Activated naive CD4-positive, alpha-beta T cell treated with anti-CD3 and anti-CD28 coated beads, Interleukin-2, amount 50 U/mL, for 72 hours (primary cell): ENCODE measurements at regions not wholly inside any gene's neighbourhood (a gene's known extent, or its start where the extent isn't known, plus 50 kb on each side); places are given as distances from the start of the nearest gene placed in this dataset.

ENCODE experiments used
- ATAC-seq, 2 donors: fragments of 150-1000 bp; cut with Tn5 transposase; 2 replicates each; pipeline ENCODE4 v1.10.0; 2021; ENCODE audit warnings: mild to moderate bottlenecking in 2 of 2, moderate library complexity in 2 of 2
- DNase-seq, 2 donors: peaks; one replicate each; pipeline ENCODE4 v3.0.0; 2021 to 2022; ENCODE audit warnings: low spot score in 2 of 2
- H3K27ac Mint-ChIP-seq, 2 donors: one replicate each; pipeline ENCODE4 v1.8.0; 2022; ENCODE audit warnings: mild to moderate bottlenecking in 2 of 2, mixed read lengths in 2 of 2
- H3K36me3 Mint-ChIP-seq, 2 donors: one replicate each; pipeline ENCODE4 v1.8.0; 2022; ENCODE audit warnings: mixed read lengths in 2 of 2
- H3K9me3 Mint-ChIP-seq, 2 donors: one replicate each; pipeline ENCODE4 v1.8.0; 2022; ENCODE audit warnings: mixed read lengths in 2 of 2

- H3K9me3 Mint-ChIP-seq = no peaks in the 10 kb centered on the region
- ATAC-seq = no peak
- no peaks in the 10 kb centered on the region for H3K36me3 Mint-ChIP-seq
- no peak overlapping the region for H3K27ac Mint-ChIP-seq
- DNase-seq = no peak
Observed at GRCh38 chr15:91548549-91548948, 305.0 kb upstream of the SLCO3A1 start.

GRCh38 chr15:91549581-91549980, 303.9 kb upstream of the SLCO3A1 start:
- H3K36me3 Mint-ChIP-seq = no peaks in the 10 kb centered on the region
- H3K9me3 Mint-ChIP-seq = no peaks in the 10 kb centered on the region
- H3K27ac Mint-ChIP-seq = no peak overlapping the region
- DNase-seq (no peak), ATAC-seq (no peak)

- DNase-seq (no peak), ATAC-seq (no peak)
- no peaks in the 10 kb centered on the region for H3K36me3 Mint-ChIP-seq
- no peak overlapping the region for H3K27ac Mint-ChIP-seq
- H3K9me3 Mint-ChIP-seq = peaks cover 2% of the 10 kb centered on the region in 2 donors
Observed at GRCh38 chr15:91552555-91552954, 301.0 kb upstream of the SLCO3A1 start.

GRCh38 chr15:91553196-91553854, 300.2 kb upstream of the SLCO3A1 start:
- no peaks in the 10 kb centered on the region for H3K36me3 Mint-ChIP-seq
- H3K27ac Mint-ChIP-seq = no peak overlapping the region
- H3K9me3 Mint-ChIP-seq = peaks cover 4 to 5% of the 10 kb centered on the region in 2 donors
- DNase-seq (no peak), ATAC-seq (no peak)

GRCh38 chr15:91555312-91555711, 298.2 kb upstream of the SLCO3A1 start:
- DNase-seq (no peak), ATAC-seq (no peak)
- Mint-ChIP-seq H3K27ac (no peak overlapping the region), H3K36me3 (no peaks in the 10 kb centered on the region), H3K9me3 (peaks cover 4 to 5% of the 10 kb centered on the region in 2 donors)

GRCh38 chr15:91556926-91557325, 296.6 kb upstream of the SLCO3A1 start:
- ATAC-seq (no peak), DNase-seq (no peak)
- H3K9me3 Mint-ChIP-seq = peaks cover 4 to 5% of the 10 kb centered on the region in 2 donors
- H3K27ac Mint-ChIP-seq = no peak overlapping the region
- no peaks in the 10 kb centered on the region for H3K36me3 Mint-ChIP-seq

- H3K9me3 Mint-ChIP-seq = peaks cover 4 to 5% of the 10 kb centered on the region in 2 donors
- H3K36me3 Mint-ChIP-seq = no peaks in the 10 kb centered on the region
- DNase-seq (no peak), ATAC-seq (no peak)
- H3K27ac Mint-ChIP-seq = no peak overlapping the region
Observed at GRCh38 chr15:91559066-91559465, 294.4 kb upstream of the SLCO3A1 start.

GRCh38 chr15:91561371-91562100, 292.0 kb upstream of the SLCO3A1 start:
- H3K36me3 Mint-ChIP-seq = no peaks in the 10 kb centered on the region
- peaks cover 4 to 5% of the 10 kb centered on the region in 2 donors for H3K9me3 Mint-ChIP-seq
- DNase-seq (no peak), ATAC-seq (peak in 1 of 2 donors; percentile 46)
- H3K27ac Mint-ChIP-seq = no peak overlapping the region

- Mint-ChIP-seq H3K9me3 (peaks cover under 1 to 2% of the 10 kb centered on the region in 2 donors), H3K27ac (no peak overlapping the region), H3K36me3 (no peaks in the 10 kb centered on the region)
- ATAC-seq = no peak
- DNase-seq = no peak
Observed at GRCh38 chr15:91562698-91563097, 290.8 kb upstream of the SLCO3A1 start.

- no peaks in the 10 kb centered on the region for H3K9me3 Mint-ChIP-seq
- ATAC-seq = no peak
- H3K27ac Mint-ChIP-seq = no peak overlapping the region
- no peaks in the 10 kb centered on the region for H3K36me3 Mint-ChIP-seq
- no peak for DNase-seq
Observed at GRCh38 chr15:91564631-91565030, 288.9 kb upstream of the SLCO3A1 start.

GRCh38 chr15:91566141-91566540, 287.4 kb upstream of the SLCO3A1 start:
- DNase-seq (no peak), ATAC-seq (no peak)
- no peaks in the 10 kb centered on the region for H3K9me3 Mint-ChIP-seq
- H3K36me3 Mint-ChIP-seq = no peaks in the 10 kb centered on the region
- no peak overlapping the region for H3K27ac Mint-ChIP-seq

GRCh38 chr15:91568036-91568435, 285.5 kb upstream of the SLCO3A1 start:
- no peak for DNase-seq
- no peaks in the 10 kb centered on the region for H3K9me3 Mint-ChIP-seq
- no peak for ATAC-seq
- no peak overlapping the region for H3K27ac Mint-ChIP-seq
- H3K36me3 Mint-ChIP-seq = no peaks in the 10 kb centered on the region

GRCh38 chr15:91572110-91572509, 281.4 kb upstream of the SLCO3A1 start:
- H3K36me3 Mint-ChIP-seq = no peaks in the 10 kb centered on the region
- no peak for DNase-seq
- no peaks in the 10 kb centered on the region for H3K9me3 Mint-ChIP-seq
- H3K27ac Mint-ChIP-seq = peak overlapping the region in 1 of 2 donors; percentile 47
- ATAC-seq = no peak

GRCh38 chr15:91576096-91576495, 277.4 kb upstream of the SLCO3A1 start:
- H3K9me3 Mint-ChIP-seq = no peaks in the 10 kb centered on the region
- ATAC-seq (no peak), DNase-seq (no peak)
- H3K27ac Mint-ChIP-seq = no peak overlapping the region
- no peaks in the 10 kb centered on the region for H3K36me3 Mint-ChIP-seq

- ATAC-seq (no peak), DNase-seq (no peak)
- peaks cover 5 to 9% of the 10 kb centered on the region in 2 donors for H3K9me3 Mint-ChIP-seq
- peaks cover 0 to 3% of the 10 kb centered on the region in 2 donors for H3K36me3 Mint-ChIP-seq
- H3K27ac Mint-ChIP-seq = no peak overlapping the region
Observed at GRCh38 chr15:91578511-91578910, 275.0 kb upstream of the SLCO3A1 start.

- DNase-seq = no peak
- H3K27ac Mint-ChIP-seq = no peak overlapping the region
- H3K36me3 Mint-ChIP-seq = peaks cover 0 to 4% of the 10 kb centered on the region in 2 donors
- no peak for ATAC-seq
- peaks cover 9 to 10% of the 10 kb centered on the region in 2 donors for H3K9me3 Mint-ChIP-seq
Observed at GRCh38 chr15:91584895-91585294, 268.6 kb upstream of the SLCO3A1 start.

GRCh38 chr15:91586560-91586959, 266.9 kb upstream of the SLCO3A1 start:
- Mint-ChIP-seq H3K27ac (no peak overlapping the region), H3K36me3 (peaks cover 0 to 4% of the 10 kb centered on the region in 2 donors), H3K9me3 (peaks cover 9 to 10% of the 10 kb centered on the region in 2 donors)
- DNase-seq (no peak), ATAC-seq (no peak)

- Mint-ChIP-seq H3K9me3 (peaks cover 0 to 3% of the 10 kb centered on the region in 2 donors), H3K36me3 (no peaks in the 10 kb centered on the region), H3K27ac (no peak overlapping the region)
- peak; percentile 16 to 61 for ATAC-seq
- no peak for DNase-seq
Observed at GRCh38 chr15:91589360-91589759, 264.1 kb upstream of the SLCO3A1 start.
